GM12878 (cell line): ENCODE measurements at regions not wholly inside any gene's neighbourhood (a gene's known extent, or its start where the extent isn't known, plus 50 kb on each side); places are given as distances from the start of the nearest gene placed in this dataset.

ENCODE experiments used
- ATAC-seq: fragments of 200-7000 bp; cut with Tn5 transposase; 3 replicates; pipeline ENCODE4 v1.9.1; 2020; ENCODE audit warnings: mild to moderate bottlenecking, moderate library complexity
- BruUV-seq: library from RNA; stranded (reverse); fragments of 400-500 nt; replicated peaks from 2 replicates; lab custom pipeline; 2021; lab: Mats Ljungman, UMichigan
- CTCF ChIA-PET: fragments of 300-600 bp; sonication (Branson Sonifier 250); formaldehyde crosslinking; extraction: SDS; loops from one replicate; lab custom pipeline; 2021; ENCODE audit warnings: inconsistent platforms; lab: Yijun Ruan, JAX
- POLR2A ChIA-PET: fragments of 350-600 bp; formaldehyde crosslinking; extraction: SDS; loops from one replicate; lab custom pipeline; 2021; ENCODE audit warnings: inconsistent platforms; lab: Charles Lee
- RAD21 ChIA-PET: fragments of 300-600 bp; sonication (Branson Sonifier 250); formaldehyde crosslinking; loops from one replicate; lab custom pipeline; 2023; ENCODE audit warnings: antibody characterized with exemption; ENCODE audit not compliant: unreplicated experiment; lab: Charles Lee
- SMC1A ChIA-PET: fragments of 300-600 bp; sonication (Branson Sonifier 250); formaldehyde crosslinking; loops from one replicate; lab custom pipeline; 2023; ENCODE audit not compliant: unreplicated experiment, uncharacterized antibody; lab: Charles Lee
- DNase-seq: peaks from one replicate; pipeline ENCODE4 v3.0.0-alpha.2; 2011; ENCODE audit warnings: low read depth, low spot score
- FAIRE-seq: peaks from 3 replicates; lab custom pipeline; 2011; peaks lifted over from hg19 to GRCh38; lab: Jason Lieb, UNC
- H2AFZ ChIP-seq: 2 replicates; pipeline ENCODE4 v1.6.0; 2011; ENCODE audit warnings: low read depth, low read length, control low read depth; ENCODE audit not compliant: control insufficient read depth
- H3K27ac ChIP-seq: 2 replicates; pipeline ENCODE4 v1.5.1; 2011; ENCODE audit warnings: control low read depth; ENCODE audit not compliant: control insufficient read depth, insufficient read depth
- H3K27me3 ChIP-seq, 2 experiments: replicated peaks in 1 of 2; 2 replicates each; pipeline versions ENCODE4 v1.6.0 to v1.6.1; 2011; ENCODE audit warnings: low read length in 1 of 2; ENCODE audit not compliant: control insufficient read depth in 2 of 2, insufficient read depth in 2 of 2
- H3K36me3 ChIP-seq, 2 experiments: 2 replicates each; pipeline ENCODE4 v1.5.1; 2011; ENCODE audit warnings: low read length in 1 of 2; ENCODE audit not compliant: control insufficient read depth in 2 of 2, insufficient read depth in 2 of 2
- H3K4me1 ChIP-seq: 2 replicates; pipeline ENCODE4 v1.6.1; 2011; ENCODE audit warnings: mild to moderate bottlenecking, low read length, moderate library complexity, mixed read lengths; ENCODE audit not compliant: control insufficient read depth, insufficient read depth
- H3K4me2 ChIP-seq: 2 replicates; pipeline ENCODE4 v1.6.0; 2011; ENCODE audit warnings: control low read depth; ENCODE audit not compliant: control insufficient read depth, insufficient read depth
- H3K4me3 ChIP-seq: fragments of 200-600 bp; sonication (generic); 2 replicates; pipeline ENCODE4 v1.5.1; 2016
- H3K79me2 ChIP-seq: 2 replicates; pipeline ENCODE4 v1.6.0; 2011; ENCODE audit warnings: low read length; ENCODE audit not compliant: control insufficient read depth, insufficient read depth
- H3K9ac ChIP-seq: 2 replicates; pipeline ENCODE4 v1.8.0; 2011; ENCODE audit warnings: low read length, control low read depth, mixed read lengths; ENCODE audit not compliant: control insufficient read depth, insufficient read depth
- H3K9me3 ChIP-seq: replicated peaks from 3 replicates; pipeline ENCODE4 v1.5.1; 2011; ENCODE audit warnings: mild to moderate bottlenecking, low read length; ENCODE audit not compliant: control insufficient read depth, insufficient read depth
- H4K20me1 ChIP-seq: 2 replicates; pipeline ENCODE4 v1.6.0; 2011; ENCODE audit not compliant: control insufficient read depth, insufficient read depth
- ASH2L ChIP-seq: fragments of 300-600, 200-600 bp; sonication (generic); IDR thresholded peaks from 2 replicates; pipeline ENCODE4 v1.6.1; 2017; ENCODE audit warnings: low read depth, mild to moderate bottlenecking, borderline replicate concordance
- CHD2 ChIP-seq: IDR thresholded peaks from 2 replicates; pipeline ENCODE4 v1.6.1; 2011; ENCODE audit warnings: low read depth, low read length, improper control_type of control experiment, borderline replicate concordance
- MYB ChIP-seq: fragments of 150-350 bp; IDR thresholded peaks from 2 replicates; pipeline ENCODE4 v1.6.1; 2014; ENCODE audit warnings: mild to moderate bottlenecking, low read depth, low read length, borderline replicate concordance
- NKRF ChIP-seq: fragments of 450-650 bp; conservative IDR thresholded peaks from 2 replicates; pipeline ENCODE4 v1.6.1; 2017; ENCODE audit warnings: mild to moderate bottlenecking, moderate library complexity
- RB1 ChIP-seq: fragments of 450-650 bp; formaldehyde crosslinking; IDR thresholded peaks from 2 replicates; pipeline ENCODE4 v1.6.1; 2017; ENCODE audit warnings: mild to moderate bottlenecking, borderline replicate concordance
- ZNF592 ChIP-seq: fragments of 450-650 bp; IDR thresholded peaks from 2 replicates; pipeline ENCODE4 v1.6.1; 2017; ENCODE audit warnings: mild to moderate bottlenecking, moderate library complexity
- whole genome bisulfite sequencing: methylation state at CpG from one replicate; pipeline ENCODE4 v1.1.6; 2016; ENCODE audit warnings: low lambda C conversion rate; ENCODE audit not compliant: insufficient replicate concordance, insufficient coverage; ENCODE audit errors: missing lambda C conversion rate; 5-methylcytosine and 5-hydroxymethylcytosine counted together
- in situ Hi-C: fragments of 300-500 bp; cut with MboI; formaldehyde crosslinking; loops from 9 replicates; pipeline ENCODE4 v1.14.3; 2018; ENCODE audit warnings: mixed read lengths
- intact Hi-C: fragments of 100-400 bp; cut with micrococcal nuclease; formaldehyde crosslinking; loops from one replicate; pipeline ENCODE4 v1.14.2; 2022; ENCODE audit not compliant: unreplicated experiment

- no peak overlapping the region for H3K27ac ChIP-seq
- ChIA-PET POLR2A (no interaction called here), CTCF (no interaction called here)
- no peak for FAIRE-seq
- no peaks in the 10 kb centered on the region for H3K36me3 ChIP-seq
- H2AFZ ChIP-seq = no peak overlapping the region
- DNase-seq = no peak
- in situ Hi-C loops = no loop called here
- TF ChIP-seq MYB = no peak
- no peak for TF ChIP-seq NKRF
- no peak for TF ChIP-seq ASH2L
- TF ChIP-seq ZNF592 = no peak
- no peak for TF ChIP-seq CHD2
- TF ChIP-seq RB1 = no peak
- TF ChIP-seq, all 136 proteins: peak for 0
- ATAC-seq = no peak
- RAD21 ChIA-PET = no interaction called here
- Histone ChIP-seq H4K20me1 (no peaks in the 10 kb centered on the region), H3K4me3 (no peak overlapping the region), H3K4me1 (no peaks in the 10 kb centered on the region), H3K27me3 (no peaks in the 10 kb centered on the region), H3K4me2 (no peak overlapping the region), H3K9ac (no peak overlapping the region), H3K79me2 (no peaks in the 10 kb centered on the region), H3K9me3 (no peaks in the 10 kb centered on the region)
- intact Hi-C loops = no loop called here
- no TSS peak for BruUV-seq
- SMC1A ChIA-PET = interaction anchor here (0.6 kb wide), 1 partner anchor 463 kb away, joined by 3 read pairs; no protein-coding TSS in a partner anchor
- 15% methylated on average over 11 of the region's 11 CpGs for WGBS
These were observed 629.6 kb downstream of the SLC16A7 start for GRCh38 chr12:60225216-60226000.
